Astrocyte (in vitro differentiated cells and primary cell): ENCODE measurements at regions not wholly inside any gene's neighbourhood (a gene's known extent, or its start where the extent isn't known, plus 50 kb on each side); places are given as distances from the start of the nearest gene placed in this dataset.

Experiments
- DNase-seq: peaks from one replicate; pipeline ENCODE4 v3.0.0-alpha.2; 2010; ENCODE audit warnings: low read depth
- FAIRE-seq: peaks from 2 replicates; lab custom pipeline; 2011; peaks lifted over from hg19 to GRCh38; lab: Jason Lieb, UNC
- H2AFZ ChIP-seq: 2 replicates; pipeline ENCODE4 v1.6.0; 2012; ENCODE audit warnings: low read depth, low read length, inconsistent platforms
- H3K27ac ChIP-seq: 2 replicates; pipeline ENCODE4 v1.5.1; 2011; ENCODE audit warnings: low read depth, low read length, inconsistent platforms
- H3K27me3 ChIP-seq: 2 replicates; pipeline ENCODE4 v1.6.0; 2011; ENCODE audit warnings: low read length, inconsistent platforms; ENCODE audit not compliant: insufficient read depth
- H3K36me3 ChIP-seq: 2 replicates; pipeline ENCODE4 v1.5.1; 2011; ENCODE audit warnings: low read length, inconsistent platforms; ENCODE audit not compliant: insufficient read depth
- H3K4me1 ChIP-seq: 2 replicates; pipeline ENCODE4 v1.5.1; 2011; ENCODE audit warnings: low read length, inconsistent platforms; ENCODE audit not compliant: insufficient read depth
- H3K4me2 ChIP-seq: 2 replicates; pipeline ENCODE4 v1.6.0; 2012; ENCODE audit warnings: low read length, inconsistent platforms
- H3K4me3 ChIP-seq: 2 replicates; pipeline ENCODE4 v1.5.1; 2011; ENCODE audit warnings: low read depth, mild to moderate bottlenecking, low read length, inconsistent platforms; ENCODE audit not compliant: insufficient read depth
- H3K79me2 ChIP-seq: 2 replicates; pipeline ENCODE4 v1.6.0; 2012; ENCODE audit warnings: mild to moderate bottlenecking, low read length, inconsistent platforms; ENCODE audit not compliant: insufficient read depth
- H3K9ac ChIP-seq: 2 replicates; pipeline ENCODE4 v1.6.0; 2012; ENCODE audit warnings: mild to moderate bottlenecking, low read length, inconsistent platforms
- H3K9me3 ChIP-seq: 2 replicates; pipeline ENCODE4 v1.5.1; 2012; ENCODE audit warnings: low read depth, mild to moderate bottlenecking, low read length, inconsistent platforms; ENCODE audit not compliant: insufficient read depth
- H4K20me1 ChIP-seq: 2 replicates; pipeline ENCODE4 v1.6.0; 2012; ENCODE audit warnings: low read length, inconsistent platforms; ENCODE audit not compliant: insufficient read depth
- H3K27ac Mint-ChIP-seq: one replicate; pipeline ENCODE4 v1.8.0; 2021; ENCODE audit warnings: mild to moderate bottlenecking, mixed read lengths; ENCODE audit not compliant: unreplicated experiment
- H3K27me3 Mint-ChIP-seq: one replicate; pipeline ENCODE4 v1.8.0; 2021; ENCODE audit warnings: low read depth, mixed read lengths; ENCODE audit not compliant: unreplicated experiment
- H3K36me3 Mint-ChIP-seq: one replicate; pipeline ENCODE4 v1.8.0; 2021; ENCODE audit warnings: low read depth, mixed read lengths; ENCODE audit not compliant: unreplicated experiment
- H3K4me1 Mint-ChIP-seq: one replicate; pipeline ENCODE4 v1.8.0; 2021; ENCODE audit warnings: low read depth, mixed read lengths; ENCODE audit not compliant: unreplicated experiment
- H3K4me3 Mint-ChIP-seq: one replicate; pipeline ENCODE4 v1.8.0; 2021; ENCODE audit warnings: mild to moderate bottlenecking, moderate library complexity, mixed read lengths; ENCODE audit not compliant: unreplicated experiment
- H3K9me3 Mint-ChIP-seq: one replicate; pipeline ENCODE4 v1.8.0; 2021; ENCODE audit warnings: mild to moderate bottlenecking, mixed read lengths; ENCODE audit not compliant: unreplicated experiment
- EZH2 ChIP-seq: IDR thresholded peaks from 2 replicates; pipeline ENCODE4 v1.6.1; 2012; ENCODE audit warnings: mild to moderate bottlenecking, low read length, inconsistent platforms; ENCODE audit not compliant: insufficient read depth
- TF ChIP-seq, protein P1 (sequence below): IDR thresholded peaks from 2 replicates; pipeline ENCODE4 v1.5.1; 2011; ENCODE audit warnings: low read depth, mild to moderate bottlenecking, inconsistent platforms, low read length, moderate library complexity; ENCODE audit not compliant: insufficient read depth

DNA sequence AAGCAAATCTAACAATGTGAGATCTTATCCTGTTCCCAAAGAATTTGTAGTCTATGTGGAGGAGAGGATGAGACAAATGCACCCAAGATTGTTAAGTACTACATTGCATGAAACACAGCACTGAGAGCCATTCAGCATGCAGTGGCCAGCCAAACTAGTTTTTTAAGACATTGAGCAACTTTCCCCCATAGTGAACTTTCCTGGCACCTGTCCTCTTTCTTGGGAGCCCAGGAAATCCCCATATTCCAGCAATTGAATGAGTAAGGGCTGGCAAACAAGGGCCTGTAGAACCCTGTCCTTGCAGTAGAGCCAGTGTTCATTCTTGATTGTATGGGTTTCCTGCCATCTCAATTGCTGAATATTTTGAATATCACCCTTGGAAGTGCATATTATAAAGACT is 58.8 kb upstream of the FIGN start:
- no peak overlapping the region for H2AFZ ChIP-seq
- FAIRE-seq = no peak
- Mint-ChIP-seq H3K27me3 (no peaks in the 10 kb centered on the region), H3K36me3 (no peaks in the 10 kb centered on the region), H3K27ac (no peak overlapping the region), H3K4me1 (peaks cover under 1% of the 10 kb centered on the region), H3K9me3 (no peaks in the 10 kb centered on the region), H3K4me3 (no peak overlapping the region)
- H3K79me2 ChIP-seq = no peaks in the 10 kb centered on the region
- H3K4me1 ChIP-seq = no peaks in the 10 kb centered on the region
- H3K4me3 ChIP-seq = no peak overlapping the region
- no peaks in the 10 kb centered on the region for H3K9me3 ChIP-seq
- no peaks in the 10 kb centered on the region for H4K20me1 ChIP-seq
- H3K27ac ChIP-seq = no peak overlapping the region
- TF ChIP-seq EZH2 = no peak
- TF ChIP-seq, protein P1, sequence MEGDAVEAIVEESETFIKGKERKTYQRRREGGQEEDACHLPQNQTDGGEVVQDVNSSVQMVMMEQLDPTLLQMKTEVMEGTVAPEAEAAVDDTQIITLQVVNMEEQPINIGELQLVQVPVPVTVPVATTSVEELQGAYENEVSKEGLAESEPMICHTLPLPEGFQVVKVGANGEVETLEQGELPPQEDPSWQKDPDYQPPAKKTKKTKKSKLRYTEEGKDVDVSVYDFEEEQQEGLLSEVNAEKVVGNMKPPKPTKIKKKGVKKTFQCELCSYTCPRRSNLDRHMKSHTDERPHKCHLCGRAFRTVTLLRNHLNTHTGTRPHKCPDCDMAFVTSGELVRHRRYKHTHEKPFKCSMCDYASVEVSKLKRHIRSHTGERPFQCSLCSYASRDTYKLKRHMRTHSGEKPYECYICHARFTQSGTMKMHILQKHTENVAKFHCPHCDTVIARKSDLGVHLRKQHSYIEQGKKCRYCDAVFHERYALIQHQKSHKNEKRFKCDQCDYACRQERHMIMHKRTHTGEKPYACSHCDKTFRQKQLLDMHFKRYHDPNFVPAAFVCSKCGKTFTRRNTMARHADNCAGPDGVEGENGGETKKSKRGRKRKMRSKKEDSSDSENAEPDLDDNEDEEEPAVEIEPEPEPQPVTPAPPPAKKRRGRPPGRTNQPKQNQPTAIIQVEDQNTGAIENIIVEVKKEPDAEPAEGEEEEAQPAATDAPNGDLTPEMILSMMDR = no peak
- H3K4me2 ChIP-seq = no peak overlapping the region
- H3K27me3 ChIP-seq = no peaks in the 10 kb centered on the region
- no peak for DNase-seq
- H3K36me3 ChIP-seq = no peaks in the 10 kb centered on the region
- no peak overlapping the region for H3K9ac ChIP-seq
